GM12878 (cell line): ENCODE measurements at regions not wholly inside any gene's neighbourhood (a gene's known extent, or its start where the extent isn't known, plus 50 kb on each side); places are given as distances from the start of the nearest gene placed in this dataset.
A peak's percentile ranks its signal among the peaks of the same experiment; 100 is the strongest.

Source experiments
- ATAC-seq: fragments of 200-7000 bp; cut with Tn5 transposase; 3 replicates; pipeline ENCODE4 v1.9.1; 2020; ENCODE audit warnings: mild to moderate bottlenecking, moderate library complexity
- BruUV-seq: library from RNA; stranded (reverse); fragments of 400-500 nt; replicated peaks from 2 replicates; lab custom pipeline; 2021; lab: Mats Ljungman, UMichigan
- CTCF ChIA-PET: fragments of 300-600 bp; sonication (Branson Sonifier 250); formaldehyde crosslinking; extraction: SDS; loops from one replicate; lab custom pipeline; 2021; ENCODE audit warnings: inconsistent platforms; lab: Yijun Ruan, JAX
- POLR2A ChIA-PET: fragments of 350-600 bp; formaldehyde crosslinking; extraction: SDS; loops from one replicate; lab custom pipeline; 2021; ENCODE audit warnings: inconsistent platforms; lab: Charles Lee
- RAD21 ChIA-PET: fragments of 300-600 bp; sonication (Branson Sonifier 250); formaldehyde crosslinking; loops from one replicate; lab custom pipeline; 2023; ENCODE audit warnings: antibody characterized with exemption; ENCODE audit not compliant: unreplicated experiment; lab: Charles Lee
- SMC1A ChIA-PET: fragments of 300-600 bp; sonication (Branson Sonifier 250); formaldehyde crosslinking; loops from one replicate; lab custom pipeline; 2023; ENCODE audit not compliant: unreplicated experiment, uncharacterized antibody; lab: Charles Lee
- DNase-seq: peaks from one replicate; pipeline ENCODE4 v3.0.0-alpha.2; 2011; ENCODE audit warnings: low read depth, low spot score
- FAIRE-seq: peaks from 3 replicates; lab custom pipeline; 2011; peaks lifted over from hg19 to GRCh38; lab: Jason Lieb, UNC
- H2AFZ ChIP-seq: 2 replicates; pipeline ENCODE4 v1.6.0; 2011; ENCODE audit warnings: low read depth, low read length, control low read depth; ENCODE audit not compliant: control insufficient read depth
- H3K27ac ChIP-seq: 2 replicates; pipeline ENCODE4 v1.5.1; 2011; ENCODE audit warnings: control low read depth; ENCODE audit not compliant: control insufficient read depth, insufficient read depth
- H3K27me3 ChIP-seq, 2 experiments: replicated peaks in 1 of 2; 2 replicates each; pipeline versions ENCODE4 v1.6.0 to v1.6.1; 2011; ENCODE audit warnings: low read length in 1 of 2; ENCODE audit not compliant: control insufficient read depth in 2 of 2, insufficient read depth in 2 of 2
- H3K36me3 ChIP-seq, 2 experiments: 2 replicates each; pipeline ENCODE4 v1.5.1; 2011; ENCODE audit warnings: low read length in 1 of 2; ENCODE audit not compliant: control insufficient read depth in 2 of 2, insufficient read depth in 2 of 2
- H3K4me1 ChIP-seq: 2 replicates; pipeline ENCODE4 v1.6.1; 2011; ENCODE audit warnings: mild to moderate bottlenecking, low read length, moderate library complexity, mixed read lengths; ENCODE audit not compliant: control insufficient read depth, insufficient read depth
- H3K4me2 ChIP-seq: 2 replicates; pipeline ENCODE4 v1.6.0; 2011; ENCODE audit warnings: control low read depth; ENCODE audit not compliant: control insufficient read depth, insufficient read depth
- H3K4me3 ChIP-seq: fragments of 200-600 bp; sonication (generic); 2 replicates; pipeline ENCODE4 v1.5.1; 2016
- H3K79me2 ChIP-seq: 2 replicates; pipeline ENCODE4 v1.6.0; 2011; ENCODE audit warnings: low read length; ENCODE audit not compliant: control insufficient read depth, insufficient read depth
- H3K9ac ChIP-seq: 2 replicates; pipeline ENCODE4 v1.8.0; 2011; ENCODE audit warnings: low read length, control low read depth, mixed read lengths; ENCODE audit not compliant: control insufficient read depth, insufficient read depth
- H3K9me3 ChIP-seq: replicated peaks from 3 replicates; pipeline ENCODE4 v1.5.1; 2011; ENCODE audit warnings: mild to moderate bottlenecking, low read length; ENCODE audit not compliant: control insufficient read depth, insufficient read depth
- H4K20me1 ChIP-seq: 2 replicates; pipeline ENCODE4 v1.6.0; 2011; ENCODE audit not compliant: control insufficient read depth, insufficient read depth
- FOS ChIP-seq: IDR thresholded peaks from 3 replicates; pipeline ENCODE4 v1.6.1; 2011; ENCODE audit warnings: borderline replicate concordance; ENCODE audit not compliant: insufficient read length; ENCODE audit errors: extremely low read depth
- HDAC2 ChIP-seq: fragments of 200-600 bp; sonication (generic); IDR thresholded peaks from 2 replicates; pipeline ENCODE4 v1.6.1; 2017
- MEF2B ChIP-seq: fragments of 450-650 bp; IDR thresholded peaks from 2 replicates; pipeline ENCODE4 v1.6.1; 2018; ENCODE audit warnings: mild to moderate bottlenecking, moderate library complexity; ENCODE audit not compliant: partially characterized antibody, poor library complexity, severe bottlenecking
- MLLT1 ChIP-seq: fragments of 450-650 bp; IDR thresholded peaks from 2 replicates; pipeline ENCODE4 v1.6.1; 2016; ENCODE audit warnings: mild to moderate bottlenecking
- RAD21 ChIP-seq: IDR thresholded peaks from 2 replicates; pipeline ENCODE4 v1.6.1; 2011; ENCODE audit warnings: mild to moderate bottlenecking, low read depth, low read length, moderate library complexity; ENCODE audit not compliant: insufficient read depth
- RELA ChIP-seq: fragments of 450-650 bp; IDR thresholded peaks from 2 replicates; pipeline ENCODE4 v1.8.0; 2014; ENCODE audit warnings: borderline replicate concordance; ENCODE audit not compliant: partially characterized antibody
- ZBTB33 ChIP-seq: fragments of 450-650 bp; IDR thresholded peaks from 2 replicates; pipeline ENCODE4 v1.6.1; 2017; ENCODE audit warnings: mild to moderate bottlenecking
- ZBTB4 ChIP-seq: fragments of 450-650 bp; formaldehyde crosslinking; IDR thresholded peaks from 2 replicates; pipeline ENCODE4 v1.4.0; 2022; ENCODE audit warnings: mild to moderate bottlenecking, moderate library complexity
- WGBS: methylation state at CpG from one replicate; pipeline ENCODE4 v1.1.6; 2016; ENCODE audit warnings: low lambda C conversion rate; ENCODE audit not compliant: insufficient replicate concordance, insufficient coverage; ENCODE audit errors: missing lambda C conversion rate; 5-methylcytosine and 5-hydroxymethylcytosine counted together
- in situ Hi-C: fragments of 300-500 bp; cut with MboI; formaldehyde crosslinking; loops from 9 replicates; pipeline ENCODE4 v1.14.3; 2018; ENCODE audit warnings: mixed read lengths
- intact Hi-C: fragments of 100-400 bp; cut with micrococcal nuclease; formaldehyde crosslinking; loops from one replicate; pipeline ENCODE4 v1.14.2; 2022; ENCODE audit not compliant: unreplicated experiment
- TF ChIP-seq, protein P1 (sequence below), 3 experiments: IDR thresholded peaks in 2 of 3; conservative IDR thresholded peaks in 1 of 3; 2 replicates each; pipeline ENCODE4 v1.5.1; 2011; ENCODE audit warnings: low read depth in 3 of 3, low read length in 3 of 3, mild to moderate bottlenecking in 3 of 3, control low read depth in 2 of 3, moderate library complexity in 2 of 3, inconsistent platforms in 1 of 3, mixed read lengths in 1 of 3; ENCODE audit not compliant: control insufficient read depth in 2 of 3, insufficient read depth in 1 of 3; ENCODE audit errors: extremely low read depth in 1 of 3

DNA sequence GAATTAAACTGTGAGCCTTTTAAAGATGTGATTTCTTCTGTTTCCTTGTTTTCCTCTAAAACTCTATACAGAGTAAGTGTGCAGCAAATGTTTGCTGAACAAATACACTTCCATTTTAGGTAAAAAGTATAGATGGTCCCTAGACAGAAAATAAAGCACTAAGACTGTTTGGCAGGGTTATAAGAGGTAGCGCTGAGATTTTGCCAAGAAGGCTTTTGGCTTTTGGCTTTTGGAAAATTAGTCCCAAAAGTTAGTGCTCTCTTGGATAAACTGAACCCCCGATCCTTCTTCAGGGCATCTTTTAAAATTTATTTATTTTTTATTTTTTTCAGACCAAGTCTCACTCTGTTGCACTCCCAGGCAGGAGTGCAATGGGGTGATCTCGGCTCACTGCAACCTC is 175.7 kb upstream of the NRP1 start (continued):
- TF ChIP-seq HDAC2, result no peak
- no peak for TF ChIP-seq ZBTB33
- TF ChIP-seq FOS, result no peak
- TF ChIP-seq, all 136 proteins: peak for 0

DNA sequence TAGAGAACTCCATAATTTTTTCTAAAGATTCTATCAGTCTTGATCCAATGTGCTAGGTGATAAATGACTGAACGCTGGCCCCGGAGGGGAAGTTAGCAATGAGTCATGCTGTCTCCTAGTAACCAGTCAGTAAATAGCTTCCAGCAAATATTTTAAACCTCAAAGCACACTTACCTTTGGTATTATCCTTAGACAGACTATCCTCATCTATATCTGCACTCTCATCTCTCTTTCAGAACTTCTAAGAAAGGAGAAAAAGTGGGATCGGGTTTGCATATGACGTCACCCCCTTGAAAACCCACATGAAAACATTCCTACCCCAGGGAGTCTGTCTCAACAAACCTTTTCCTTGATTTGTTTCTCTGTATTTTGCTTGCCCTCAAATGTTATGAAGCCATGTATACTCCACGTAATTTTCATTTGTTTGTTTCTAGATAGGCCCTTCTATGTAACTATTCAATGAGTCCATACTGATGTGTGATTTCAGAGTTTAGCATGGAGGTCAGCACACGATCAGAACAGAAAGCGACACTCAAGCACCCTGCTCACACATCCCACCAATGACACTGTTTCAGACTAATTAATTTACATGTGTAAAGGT is 174.9 kb upstream of the NRP1 start:
- H3K27ac ChIP-seq, result no peak overlapping the region
- ChIA-PET CTCF (no interaction called here), POLR2A (no interaction called here), SMC1A (interaction anchor here (0.6 to 1.9 kb wide), 3 partner anchors 39 to 331 kb away, joined by 3 to 5 read pairs (median 3); no protein-coding TSS in a partner anchor), RAD21 (interaction anchor here (1.7 to 3.8 kb wide), 2 partner anchors 21 to 26 kb away, joined by 3 to 16 read pairs; no protein-coding TSS in a partner anchor)
- intact Hi-C loops (no loop called here), in situ Hi-C loops (no loop called here)
- no peak overlapping the region for H3K4me3 ChIP-seq
- H3K9ac ChIP-seq, result no peak overlapping the region
- BruUV-seq, result no TSS peak
- WGBS, result 22% methylated on average over 7 of the region's 7 CpGs
- FAIRE-seq (no peak), ATAC-seq (peak; percentile 87), DNase-seq (peak; percentile 25)
- no peak overlapping the region; the same call in 1 of the 2 replicates for H3K4me2 ChIP-seq
- H3K27me3 ChIP-seq, result no peaks in the 10 kb centered on the region
- no peaks in the 10 kb centered on the region for H4K20me1 ChIP-seq
- 0 out of 2 replicates have a peak overlapping the region, but pooled peaks have one; percentile 8 for H2AFZ ChIP-seq
- H3K36me3 ChIP-seq, result no peaks in the 10 kb centered on the region
- H3K9me3 ChIP-seq, result no peaks in the 10 kb centered on the region; the same call in 2 of the 3 replicates
- no peaks in the 10 kb centered on the region for H3K79me2 ChIP-seq
- H3K4me1 ChIP-seq, result no peaks in the 10 kb centered on the region
- TF ChIP-seq RELA, result no peak
- TF ChIP-seq ZBTB33, result no peak
- TF ChIP-seq FOS, result no peak
- peak; percentile 59 for TF ChIP-seq MEF2B
- TF ChIP-seq, protein P1, sequence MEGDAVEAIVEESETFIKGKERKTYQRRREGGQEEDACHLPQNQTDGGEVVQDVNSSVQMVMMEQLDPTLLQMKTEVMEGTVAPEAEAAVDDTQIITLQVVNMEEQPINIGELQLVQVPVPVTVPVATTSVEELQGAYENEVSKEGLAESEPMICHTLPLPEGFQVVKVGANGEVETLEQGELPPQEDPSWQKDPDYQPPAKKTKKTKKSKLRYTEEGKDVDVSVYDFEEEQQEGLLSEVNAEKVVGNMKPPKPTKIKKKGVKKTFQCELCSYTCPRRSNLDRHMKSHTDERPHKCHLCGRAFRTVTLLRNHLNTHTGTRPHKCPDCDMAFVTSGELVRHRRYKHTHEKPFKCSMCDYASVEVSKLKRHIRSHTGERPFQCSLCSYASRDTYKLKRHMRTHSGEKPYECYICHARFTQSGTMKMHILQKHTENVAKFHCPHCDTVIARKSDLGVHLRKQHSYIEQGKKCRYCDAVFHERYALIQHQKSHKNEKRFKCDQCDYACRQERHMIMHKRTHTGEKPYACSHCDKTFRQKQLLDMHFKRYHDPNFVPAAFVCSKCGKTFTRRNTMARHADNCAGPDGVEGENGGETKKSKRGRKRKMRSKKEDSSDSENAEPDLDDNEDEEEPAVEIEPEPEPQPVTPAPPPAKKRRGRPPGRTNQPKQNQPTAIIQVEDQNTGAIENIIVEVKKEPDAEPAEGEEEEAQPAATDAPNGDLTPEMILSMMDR (IDR thresholded peaks at IDR 0.05 in 2 of 3, conservative IDR thresholded peaks at IDR 0.05 in 1 of 3; ENCODE audit: control insufficient read depth in 2 of 3, extremely low read depth in 1 of 3, insufficient read depth in 1 of 3, low read depth in 3 of 3, low read length in 3 of 3), result no peak
- TF ChIP-seq RAD21, result no peak
- no peak for TF ChIP-seq ZBTB4 (CRISPR knock-in tag)
- TF ChIP-seq MLLT1, result no peak
